A673 (cell line): ENCODE measurements at regions not wholly inside any gene's neighbourhood (a gene's known extent, or its start where the extent isn't known, plus 50 kb on each side); places are given as distances from the start of the nearest gene placed in this dataset.

ENCODE experiments used
- BruUV-seq: library from RNA; stranded (reverse); fragments of 400-500 nt; replicated peaks from 2 replicates; lab custom pipeline; 2021; lab: Mats Ljungman, UMichigan
- CTCF ChIA-PET: fragments of 300-600 bp; sonication (Branson Sonifier 250); formaldehyde crosslinking; loops from one replicate; lab custom pipeline; 2022; ENCODE audit warnings: antibody characterized with exemption; lab: Charles Lee
- POLR2A ChIA-PET: fragments of 300-600 bp; sonication (Branson Sonifier 250); formaldehyde crosslinking; loops from one replicate; lab custom pipeline; 2022; ENCODE audit warnings: antibody characterized with exemption; ENCODE audit not compliant: low non-redundant PET; lab: Charles Lee
- DNase-seq: peaks from one replicate; pipeline ENCODE4 v3.0.0-alpha.2; 2015; ENCODE audit warnings: low spot score
- H3K27ac ChIP-seq: fragments of 200-600 bp; sonication (generic); 2 replicates; pipeline ENCODE4 v1.5.1; 2016; ENCODE audit warnings: mixed run types, low read depth, mild to moderate bottlenecking, mixed read lengths, antibody characterized with exemption, low read length; ENCODE audit not compliant: poor library complexity, severe bottlenecking
- H3K27me3 ChIP-seq: fragments of 200-600 bp; sonication (generic); replicated peaks from 2 replicates; pipeline ENCODE4 v1.6.1; 2017; ENCODE audit warnings: mixed run types, low read depth, mild to moderate bottlenecking, mixed read lengths, antibody characterized with exemption, low read length; ENCODE audit not compliant: insufficient read depth, poor library complexity
- H3K36me3 ChIP-seq: fragments of 200-600 bp; sonication (generic); 2 replicates; pipeline ENCODE4 v1.6.1; 2016; ENCODE audit warnings: mixed run types, mild to moderate bottlenecking, mixed read lengths, antibody characterized with exemption, low read length; ENCODE audit not compliant: insufficient read depth, poor library complexity, severe bottlenecking
- H3K4me1 ChIP-seq: fragments of 200-600 bp; sonication (generic); 2 replicates; pipeline ENCODE4 v1.6.1; 2017; ENCODE audit warnings: mixed run types, mild to moderate bottlenecking, mixed read lengths, antibody characterized with exemption, low read length; ENCODE audit not compliant: insufficient read depth, poor library complexity, severe bottlenecking
- H3K4me3 ChIP-seq: fragments of 200-600 bp; sonication (generic); 2 replicates; pipeline ENCODE4 v1.5.1; 2016; ENCODE audit warnings: low read depth, mixed run types, mild to moderate bottlenecking, mixed read lengths, low read length; ENCODE audit not compliant: poor library complexity, severe bottlenecking
- H3K9me3 ChIP-seq: fragments of 200-600 bp; sonication (generic); 2 replicates; pipeline ENCODE4 v1.6.1; 2016; ENCODE audit warnings: mixed run types, low read depth, mild to moderate bottlenecking, mixed read lengths, antibody characterized with exemption, low read length; ENCODE audit not compliant: poor library complexity, severe bottlenecking
- EZH2 ChIP-seq: fragments of 200-600 bp; sonication (generic); IDR thresholded peaks from 2 replicates; pipeline ENCODE4 v1.6.1; 2017; ENCODE audit warnings: borderline replicate concordance, low read depth, mild to moderate bottlenecking, mixed read lengths, antibody characterized with exemption, low read length; ENCODE audit not compliant: poor library complexity, severe bottlenecking
- intact Hi-C: fragments of 100-400 bp; cut with micrococcal nuclease; formaldehyde crosslinking; loops from one replicate; pipeline ENCODE4 v1.10.0; 2022; ENCODE audit not compliant: unreplicated experiment
- TF ChIP-seq, protein P1 (sequence below): fragments of 300-800, 200-600 bp; sonication (generic); conservative IDR thresholded peaks from 2 replicates; pipeline ENCODE4 v1.5.1; 2017; ENCODE audit warnings: low read depth, mild to moderate bottlenecking, antibody characterized with exemption, low read length, moderate library complexity, mixed read lengths

DNA sequence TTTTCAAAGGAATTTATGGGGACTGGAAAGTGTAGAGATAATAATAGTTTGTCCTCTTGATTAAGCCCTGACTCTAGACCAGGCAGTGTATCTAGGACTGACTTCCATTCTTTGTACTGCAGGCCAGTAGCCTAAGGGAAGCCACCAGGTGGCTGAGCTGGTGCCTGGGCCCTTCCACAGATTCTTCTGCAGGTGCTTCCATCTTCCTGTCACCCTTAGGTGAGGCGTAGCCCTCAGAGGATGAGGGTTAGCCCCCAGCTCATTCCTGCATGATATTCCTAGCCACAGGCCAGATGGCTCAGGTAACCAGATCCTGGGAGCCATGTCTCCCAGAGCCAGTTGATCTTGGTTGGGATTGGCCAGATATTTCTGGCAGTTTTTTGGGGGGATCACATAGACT, 169.0 kb upstream of the IL12A start:
- intact Hi-C loops = no loop called here
- Histone ChIP-seq H3K9me3 (no peaks in the 10 kb centered on the region), H3K27ac (no peak overlapping the region), H3K4me3 (no peak overlapping the region), H3K4me1 (no peaks in the 10 kb centered on the region), H3K36me3 (no peaks in the 10 kb centered on the region), H3K27me3 (no peaks in the 10 kb centered on the region)
- no TSS peak for BruUV-seq
- TF ChIP-seq EZH2 = no peak
- TF ChIP-seq, protein P1, sequence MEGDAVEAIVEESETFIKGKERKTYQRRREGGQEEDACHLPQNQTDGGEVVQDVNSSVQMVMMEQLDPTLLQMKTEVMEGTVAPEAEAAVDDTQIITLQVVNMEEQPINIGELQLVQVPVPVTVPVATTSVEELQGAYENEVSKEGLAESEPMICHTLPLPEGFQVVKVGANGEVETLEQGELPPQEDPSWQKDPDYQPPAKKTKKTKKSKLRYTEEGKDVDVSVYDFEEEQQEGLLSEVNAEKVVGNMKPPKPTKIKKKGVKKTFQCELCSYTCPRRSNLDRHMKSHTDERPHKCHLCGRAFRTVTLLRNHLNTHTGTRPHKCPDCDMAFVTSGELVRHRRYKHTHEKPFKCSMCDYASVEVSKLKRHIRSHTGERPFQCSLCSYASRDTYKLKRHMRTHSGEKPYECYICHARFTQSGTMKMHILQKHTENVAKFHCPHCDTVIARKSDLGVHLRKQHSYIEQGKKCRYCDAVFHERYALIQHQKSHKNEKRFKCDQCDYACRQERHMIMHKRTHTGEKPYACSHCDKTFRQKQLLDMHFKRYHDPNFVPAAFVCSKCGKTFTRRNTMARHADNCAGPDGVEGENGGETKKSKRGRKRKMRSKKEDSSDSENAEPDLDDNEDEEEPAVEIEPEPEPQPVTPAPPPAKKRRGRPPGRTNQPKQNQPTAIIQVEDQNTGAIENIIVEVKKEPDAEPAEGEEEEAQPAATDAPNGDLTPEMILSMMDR = no peak
- ChIA-PET CTCF (no interaction called here), POLR2A (no interaction called here)
- no peak for DNase-seq

DNA sequence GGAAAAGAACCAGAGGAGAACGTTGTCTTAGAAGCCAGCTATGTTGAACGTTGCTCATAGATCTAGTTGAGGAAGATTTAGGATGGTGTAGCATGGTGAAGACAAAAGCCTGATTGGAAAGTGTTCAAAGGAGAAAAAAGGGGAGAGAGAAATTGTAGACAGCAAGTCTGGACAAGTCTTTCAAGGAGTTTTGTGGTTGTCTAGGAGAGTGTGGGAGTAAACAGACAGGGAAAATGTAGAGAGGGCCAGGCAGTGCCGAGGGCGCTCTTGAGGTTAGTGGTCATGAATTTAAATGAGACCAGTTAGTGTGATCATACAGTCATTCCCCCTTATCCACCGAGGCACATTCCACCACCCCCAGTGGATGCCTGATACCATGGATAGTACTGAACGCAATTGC, 167.5 kb upstream of the IL12A start:
- intact Hi-C loops = no loop called here
- H3K36me3 ChIP-seq = no peaks in the 10 kb centered on the region
- ChIA-PET CTCF (no interaction called here), POLR2A (no interaction called here)
- no peak for DNase-seq
- no TSS peak for BruUV-seq
- TF ChIP-seq, protein P1 = no peak
- no peak for TF ChIP-seq EZH2
- no peak overlapping the region for H3K4me3 ChIP-seq
- H3K27me3 ChIP-seq = no peaks in the 10 kb centered on the region
- no peak overlapping the region for H3K27ac ChIP-seq
- H3K9me3 ChIP-seq = no peaks in the 10 kb centered on the region
- H3K4me1 ChIP-seq = no peaks in the 10 kb centered on the region

DNA sequence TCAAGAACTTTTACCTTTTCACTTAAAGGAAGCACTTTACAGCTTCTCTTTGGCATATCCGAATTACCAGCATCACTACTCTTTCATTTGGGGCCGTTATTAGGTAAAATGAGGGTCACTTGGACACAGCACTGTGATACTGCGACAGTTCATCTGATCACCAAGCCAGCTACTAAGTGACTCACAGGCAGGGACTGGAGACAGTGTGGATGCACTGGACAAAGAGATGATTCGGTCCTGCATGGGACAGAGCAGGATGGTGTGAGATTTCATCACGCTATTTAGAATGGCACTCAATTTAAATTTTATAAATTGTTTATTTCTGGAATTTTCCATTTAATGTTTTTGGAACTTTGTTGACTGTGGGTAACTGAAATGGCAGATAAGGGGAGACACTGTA, 166.9 kb upstream of the IL12A start:
- H3K27ac ChIP-seq = no peak overlapping the region
- DNase-seq = no peak
- H3K4me3 ChIP-seq = no peak overlapping the region
- H3K4me1 ChIP-seq = no peaks in the 10 kb centered on the region
- intact Hi-C loops = no loop called here
- TF ChIP-seq, protein P1 = no peak
- TF ChIP-seq EZH2 = no peak
- CTCF ChIA-PET = no interaction called here
- no peaks in the 10 kb centered on the region for H3K36me3 ChIP-seq
- no TSS peak for BruUV-seq
- POLR2A ChIA-PET = no interaction called here
- no peaks in the 10 kb centered on the region for H3K27me3 ChIP-seq
- no peaks in the 10 kb centered on the region for H3K9me3 ChIP-seq
